ENCODE measurements at regions not wholly inside any gene's neighbourhood (a gene's known extent, or its start where the extent isn't known, plus 50 kb on each side); places are given as distances from the start of the nearest gene placed in this dataset.
"Not testable (repeated sequence)": the region's sequence is repeated elsewhere in the genome, so short reads cannot be mapped to it uniquely, and the experiment has no call there.

GRCh38 chrX:130502016-130502570 is 100.3 kb downstream of the RBMX2 start:
- Mint-ChIP-seq H3K4me3 (no peak overlapping the region), H3K4me1 (no peaks in the 10 kb centered on the region), H3K9me3 (peaks cover 16% of the 10 kb centered on the region), H3K27me3 (ENCODE audit: insufficient read depth) (peaks cover 11% of the 10 kb centered on the region), H3K36me3 (ENCODE audit: low read depth) (no peaks in the 10 kb centered on the region), H3K27ac (no peak overlapping the region)
- no peak for DNase-seq
- H3K9me3 ChIP-seq (ENCODE audit: control insufficient read depth, low read length) = no peaks in the 10 kb centered on the region
- 54 to 87% methylated on average over 2 to 3 of the region's 3 CpGs for WGBS, 2 experiments (ENCODE audit: insufficient coverage in 1 of 2, insufficient read length in 1 of 2)
- H3K27ac ChIP-seq (ENCODE audit: low read depth, low read length) = no peak overlapping the region
- TF ChIP-seq CTCF (conservative IDR thresholded peaks at IDR 0.05) = no peak
- H3K27me3 ChIP-seq (ENCODE audit: control insufficient read depth, insufficient read depth, low read length, poor library complexity, severe bottlenecking) = no peaks in the 10 kb centered on the region
- no peak overlapping the region for H3K4me3 ChIP-seq (ENCODE audit: low read length)
- H3K4me1 ChIP-seq (ENCODE audit: control insufficient read depth, insufficient read depth, low read length) = no peaks in the 10 kb centered on the region
- no peaks in the 10 kb centered on the region for H3K36me3 ChIP-seq (ENCODE audit: control insufficient read depth, insufficient read depth, low read length)
- no peak overlapping the region for H3K9ac ChIP-seq (ENCODE audit: extremely low read depth, low read length, poor library complexity, severe bottlenecking)

GRCh38 chrX:130504019-130504418 is 102.2 kb downstream of the RBMX2 start:
- 88% methylated on average over 2 of the region's 2 CpGs; no CpG with 5 or more reads in 1 of the 2 experiments for WGBS, 2 experiments (ENCODE audit: insufficient coverage in 1 of 2, insufficient read length in 1 of 2)
- Mint-ChIP-seq H3K9me3 (peaks cover 13% of the 10 kb centered on the region), H3K4me3 (no peak overlapping the region), H3K27me3 (ENCODE audit: insufficient read depth) (peaks cover 11% of the 10 kb centered on the region), H3K4me1 (no peaks in the 10 kb centered on the region), H3K27ac (no peak overlapping the region), H3K36me3 (ENCODE audit: low read depth) (no peaks in the 10 kb centered on the region)
- TF ChIP-seq CTCF (conservative IDR thresholded peaks at IDR 0.05) = no peak
- no peaks in the 10 kb centered on the region for H3K4me1 ChIP-seq (ENCODE audit: control insufficient read depth, insufficient read depth, low read length)
- H3K27ac ChIP-seq (ENCODE audit: low read depth, low read length) = no peak overlapping the region
- H3K4me3 ChIP-seq (ENCODE audit: low read length) = no peak overlapping the region
- no peaks in the 10 kb centered on the region for H3K9me3 ChIP-seq (ENCODE audit: control insufficient read depth, low read length)
- no peak for DNase-seq
- H3K36me3 ChIP-seq (ENCODE audit: control insufficient read depth, insufficient read depth, low read length) = no peaks in the 10 kb centered on the region
- no peaks in the 10 kb centered on the region for H3K27me3 ChIP-seq (ENCODE audit: control insufficient read depth, insufficient read depth, low read length, poor library complexity, severe bottlenecking)
- no peak overlapping the region for H3K9ac ChIP-seq (ENCODE audit: extremely low read depth, low read length, poor library complexity, severe bottlenecking)

GRCh38 chrX:130507015-130507414 is 105.2 kb downstream of the RBMX2 start:
- WGBS, 2 experiments (ENCODE audit: insufficient coverage in 1 of 2, insufficient read length in 1 of 2) = 84 to 100% methylated on average over 1 to 2 of the region's 2 CpGs
- no peaks in the 10 kb centered on the region for H3K9me3 ChIP-seq (ENCODE audit: control insufficient read depth, low read length)
- Mint-ChIP-seq H3K4me3 (no peak overlapping the region), H3K27ac (no peak overlapping the region), H3K4me1 (no peaks in the 10 kb centered on the region), H3K36me3 (ENCODE audit: low read depth) (no peaks in the 10 kb centered on the region), H3K9me3 (peaks cover 18% of the 10 kb centered on the region), H3K27me3 (ENCODE audit: insufficient read depth) (peaks cover 11% of the 10 kb centered on the region)
- no peaks in the 10 kb centered on the region for H3K4me1 ChIP-seq (ENCODE audit: control insufficient read depth, insufficient read depth, low read length)
- H3K4me3 ChIP-seq (ENCODE audit: low read length) = no peak overlapping the region
- no peak overlapping the region for H3K27ac ChIP-seq (ENCODE audit: low read depth, low read length)
- no peak overlapping the region for H3K9ac ChIP-seq (ENCODE audit: extremely low read depth, low read length, poor library complexity, severe bottlenecking)
- H3K36me3 ChIP-seq (ENCODE audit: control insufficient read depth, insufficient read depth, low read length) = no peaks in the 10 kb centered on the region
- no peak for DNase-seq
- H3K27me3 ChIP-seq (ENCODE audit: control insufficient read depth, insufficient read depth, low read length, poor library complexity, severe bottlenecking) = no peaks in the 10 kb centered on the region
- no peak for TF ChIP-seq CTCF (conservative IDR thresholded peaks at IDR 0.05)

- H3K4me1 Mint-ChIP-seq; H3K4me3 Mint-ChIP-seq; H3K27me3 ChIP-seq (ENCODE audit: control insufficient read depth, insufficient read depth, low read length, poor library complexity, severe bottlenecking); H3K9me3 ChIP-seq (ENCODE audit: control insufficient read depth, low read length); DNase-seq; H3K27me3 Mint-ChIP-seq (ENCODE audit: insufficient read depth); H3K36me3 Mint-ChIP-seq (ENCODE audit: low read depth); H3K4me3 ChIP-seq (ENCODE audit: low read length); H3K36me3 ChIP-seq (ENCODE audit: control insufficient read depth, insufficient read depth, low read length); H3K4me1 ChIP-seq (ENCODE audit: control insufficient read depth, insufficient read depth, low read length); H3K27ac ChIP-seq (ENCODE audit: low read depth, low read length); H3K9ac ChIP-seq (ENCODE audit: extremely low read depth, low read length, poor library complexity, severe bottlenecking); H3K27ac Mint-ChIP-seq: not testable (repeated sequence)
- H3K9me3 Mint-ChIP-seq = peaks cover 38% of the 10 kb centered on the region
- 98% methylated on average over 3 of the region's 3 CpGs; no CpG with 5 or more reads in 1 of the 2 experiments for WGBS, 2 experiments (ENCODE audit: insufficient coverage in 1 of 2, insufficient read length in 1 of 2)
Observed at GRCh38 chrX:130512534-130512933, 110.7 kb downstream of the RBMX2 start.
